ENCODE measurements at regions not wholly inside any gene's neighbourhood (a gene's known extent, or its start where the extent isn't known, plus 50 kb on each side); places are given as distances from the start of the nearest gene placed in this dataset.

DNA sequence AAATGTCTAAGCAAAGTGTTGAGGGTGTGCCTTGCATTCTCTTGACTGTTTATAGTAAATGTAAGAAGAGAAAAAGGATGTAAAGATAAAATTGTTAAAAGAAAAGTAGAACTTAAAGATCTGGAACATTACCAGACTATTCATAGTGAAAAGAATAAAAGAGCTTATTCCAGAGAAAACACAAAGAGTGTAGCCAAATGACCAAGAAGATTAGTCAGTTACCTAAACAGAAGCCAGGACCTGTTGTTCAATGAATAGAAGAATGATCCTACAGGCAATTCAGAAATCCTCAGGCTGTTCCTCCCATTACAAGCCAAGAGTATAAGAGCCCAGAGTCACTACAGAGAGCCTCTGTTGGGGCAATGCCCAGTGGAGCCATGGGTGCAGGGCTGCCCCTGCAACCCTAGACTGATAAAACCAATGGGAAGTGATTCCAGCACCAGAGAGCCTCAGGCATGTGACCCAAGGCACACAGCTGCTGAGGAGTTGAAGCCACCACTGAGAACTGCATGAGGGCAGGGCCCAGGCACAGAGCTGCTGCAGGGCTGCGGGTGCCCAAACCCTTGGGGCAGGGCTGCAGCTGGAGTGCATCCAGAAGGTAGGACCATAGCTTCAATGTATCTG lies 91.1 kb upstream of the SLC38A4 start:
- H3K4me3 ChIP-seq (ENCODE audit: control insufficient read depth, low read depth, low read length), result no peak overlapping the region
- TF ChIP-seq CTCF (IDR thresholded peaks at IDR 0.05; ENCODE audit: control insufficient read depth, insufficient read depth, low read depth, low read length, missing control alignments), result no peak
- DNase-seq (ENCODE audit: low read depth), result no peak

DNA sequence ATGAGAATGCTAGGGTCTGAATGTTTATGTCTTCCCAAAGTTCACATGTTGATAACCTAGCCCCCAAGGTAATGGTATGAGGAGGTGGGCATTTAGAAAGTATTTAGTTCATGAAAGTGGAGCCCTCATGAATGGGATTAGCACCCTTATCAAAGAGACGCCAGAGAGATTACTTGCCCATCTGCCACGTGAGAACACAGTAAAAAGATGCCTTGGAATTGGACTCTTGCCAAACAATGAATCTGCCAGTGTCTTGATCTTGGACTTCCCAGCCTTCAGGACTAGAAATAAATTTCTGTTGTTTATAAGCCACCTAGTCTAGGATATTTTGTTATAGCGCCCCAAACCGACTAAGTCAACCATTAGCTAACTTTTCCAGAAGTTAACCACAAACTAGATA lies 92.0 kb upstream of the SLC38A4 start:
- TF ChIP-seq CTCF (IDR thresholded peaks at IDR 0.05; ENCODE audit: control insufficient read depth, insufficient read depth, low read depth, low read length, missing control alignments), result no peak

GRCh38 chr12:46918631-46919030 lies 92.8 kb upstream of the SLC38A4 start:
- no peak for DNase-seq (ENCODE audit: low read depth)
- H3K4me3 ChIP-seq (ENCODE audit: control insufficient read depth, low read depth, low read length), result no peak overlapping the region
- no peak for TF ChIP-seq CTCF (IDR thresholded peaks at IDR 0.05; ENCODE audit: control insufficient read depth, insufficient read depth, low read depth, low read length, missing control alignments)

More for the DNA sequence above, 92.0 kb upstream of the SLC38A4 start:
- DNase-seq (ENCODE audit: low read depth), result no peak
- no peak overlapping the region for H3K4me3 ChIP-seq (ENCODE audit: control insufficient read depth, low read depth, low read length)

DNA sequence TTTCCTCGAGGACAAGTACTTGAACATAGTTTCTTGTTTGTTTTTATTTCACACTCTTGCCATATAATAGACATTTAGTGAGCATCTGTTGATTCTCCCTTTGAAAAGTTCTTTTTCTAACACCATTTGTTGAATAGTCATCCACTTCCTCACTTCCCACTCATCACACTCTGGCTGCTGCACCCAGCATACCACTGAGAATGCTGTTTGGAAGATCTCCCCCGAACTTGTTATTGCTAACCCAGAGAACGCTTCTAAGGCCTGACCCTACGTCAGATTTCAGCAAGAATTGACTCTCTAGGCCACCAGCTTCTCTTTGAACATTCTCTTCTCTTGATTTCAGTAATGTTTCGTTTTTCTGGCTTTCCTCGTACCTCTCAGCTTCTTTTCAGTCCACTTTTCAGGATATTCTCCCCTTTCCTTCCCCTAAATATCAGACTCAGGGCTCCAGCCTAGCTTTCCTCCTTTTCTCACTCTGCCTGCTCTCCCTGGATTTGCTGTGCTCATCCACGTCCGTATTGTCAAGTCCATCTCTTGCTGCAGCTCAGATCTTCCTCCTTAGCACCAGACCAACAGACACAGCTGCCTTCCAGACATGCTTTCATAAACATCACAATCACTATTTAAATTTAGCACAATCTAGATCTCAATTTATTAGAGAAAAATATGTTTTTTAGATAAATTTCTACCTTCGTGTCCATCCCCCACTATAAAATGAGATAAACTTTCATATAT lies 94.0 kb upstream of the SLC38A4 start:
- DNase-seq (ENCODE audit: low read depth), result no peak
- no peak overlapping the region for H3K4me3 ChIP-seq (ENCODE audit: control insufficient read depth, low read depth, low read length)
- no peak for TF ChIP-seq CTCF (IDR thresholded peaks at IDR 0.05; ENCODE audit: control insufficient read depth, insufficient read depth, low read depth, low read length, missing control alignments)

DNA sequence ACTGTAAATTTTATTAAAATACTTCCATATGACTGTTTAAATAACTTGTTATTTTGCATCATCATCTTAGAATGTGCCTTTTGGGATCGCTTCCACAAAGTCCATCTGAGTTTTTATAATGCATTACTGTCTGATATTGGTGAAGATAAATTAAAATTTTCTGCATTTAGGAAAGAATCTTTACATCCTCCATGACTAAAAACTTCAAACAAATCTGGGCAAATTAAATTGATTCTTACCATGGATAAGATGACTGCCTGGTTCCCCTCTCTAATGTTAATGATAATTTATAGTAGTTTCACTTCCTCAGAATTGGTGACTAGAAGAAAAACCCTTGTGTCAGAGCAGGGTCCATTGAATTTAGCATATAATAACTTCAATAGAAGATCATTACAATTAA lies 94.7 kb upstream of the SLC38A4 start:
- H3K4me3 ChIP-seq (ENCODE audit: control insufficient read depth, low read depth, low read length), result no peak overlapping the region
- DNase-seq (ENCODE audit: low read depth), result no peak

More for the DNA sequence above, 94.7 kb upstream of the SLC38A4 start:
- TF ChIP-seq CTCF (IDR thresholded peaks at IDR 0.05; ENCODE audit: control insufficient read depth, insufficient read depth, low read depth, low read length, missing control alignments), result no peak
